Kidney (tissue), 13 donors: ENCODE measurements at regions not wholly inside any gene's neighbourhood (a gene's known extent, or its start where the extent isn't known, plus 50 kb on each side); places are given as distances from the start of the nearest gene placed in this dataset.

Experiments used
- DNase-seq, 5 donors: peaks; one replicate each; pipeline ENCODE4 v3.0.0-alpha.2; 2013 to 2020
- FAIRE-seq: peaks from 2 replicates; lab custom pipeline; 2012; peaks lifted over from hg19 to GRCh38; lab: Jason Lieb, UNC
- H3K27ac ChIP-seq, 2 donors: one replicate each; pipeline ENCODE4 v1.7.0; 2013; ENCODE audit warnings: low read depth in 2 of 2, low read length in 2 of 2, inconsistent platforms in 1 of 2
- H3K27me3 ChIP-seq: one replicate; pipeline ENCODE4 v1.7.1; 2013; ENCODE audit warnings: low read length, inconsistent platforms; ENCODE audit not compliant: control insufficient read depth, insufficient read depth
- H3K36me3 ChIP-seq, 3 donors: one replicate each; pipeline versions ENCODE4 v1.7.0 to v1.7.1; 2013; ENCODE audit warnings: low read length in 3 of 3, control low read depth in 1 of 3, inconsistent platforms in 1 of 3; ENCODE audit not compliant: insufficient read depth in 3 of 3, control insufficient read depth in 2 of 3
- H3K4me1 ChIP-seq, 3 donors: one replicate each; pipeline versions ENCODE4 v1.7.0 to v1.7.1; 2013; ENCODE audit warnings: low read length in 3 of 3, inconsistent platforms in 1 of 3, low read depth in 1 of 3; ENCODE audit not compliant: control insufficient read depth in 2 of 3, insufficient read depth in 2 of 3
- H3K4me3 ChIP-seq, 3 donors: one replicate each; pipeline versions ENCODE4 v1.7.0 to v1.8.1; 2013; ENCODE audit warnings: low read length in 3 of 3, control low read depth in 1 of 3, inconsistent platforms in 1 of 3
- H3K9ac ChIP-seq, 3 donors: one replicate each; pipeline versions ENCODE4 v1.7.0 to v1.7.1; 2013; ENCODE audit warnings: low read length in 3 of 3, control low read depth in 1 of 3, inconsistent platforms in 1 of 3
- H3K9me3 ChIP-seq, 3 donors: one replicate each; pipeline versions ENCODE4 v1.7.0 to v1.7.1; 2013; ENCODE audit warnings: low read length in 3 of 3, control low read depth in 1 of 3, inconsistent platforms in 1 of 3; ENCODE audit not compliant: control insufficient read depth in 2 of 3, insufficient read depth in 1 of 3
- intact Hi-C: fragments of 100-400 bp; cut with DNase I; formaldehyde crosslinking; loops from one replicate; pipeline ENCODE4 v1.11.1; 2022
- TF ChIP-seq, protein P1 (sequence below): IDR thresholded peaks from 3 replicates; pipeline ENCODE4 v1.5.1; 2012; ENCODE audit warnings: mild to moderate bottlenecking, moderate library complexity, borderline replicate concordance; ENCODE audit not compliant: insufficient read depth; ENCODE audit errors: extremely low read depth
- donor health status: control.
- donor health status: control.
- donor health status: control.
- donor health status: control.
- donor health status: control.
- donor health status: DM: yes; HTN: yes; CAD: no.
- donor health status: Normal renal cell carcinoma (clear cell type).

DNA sequence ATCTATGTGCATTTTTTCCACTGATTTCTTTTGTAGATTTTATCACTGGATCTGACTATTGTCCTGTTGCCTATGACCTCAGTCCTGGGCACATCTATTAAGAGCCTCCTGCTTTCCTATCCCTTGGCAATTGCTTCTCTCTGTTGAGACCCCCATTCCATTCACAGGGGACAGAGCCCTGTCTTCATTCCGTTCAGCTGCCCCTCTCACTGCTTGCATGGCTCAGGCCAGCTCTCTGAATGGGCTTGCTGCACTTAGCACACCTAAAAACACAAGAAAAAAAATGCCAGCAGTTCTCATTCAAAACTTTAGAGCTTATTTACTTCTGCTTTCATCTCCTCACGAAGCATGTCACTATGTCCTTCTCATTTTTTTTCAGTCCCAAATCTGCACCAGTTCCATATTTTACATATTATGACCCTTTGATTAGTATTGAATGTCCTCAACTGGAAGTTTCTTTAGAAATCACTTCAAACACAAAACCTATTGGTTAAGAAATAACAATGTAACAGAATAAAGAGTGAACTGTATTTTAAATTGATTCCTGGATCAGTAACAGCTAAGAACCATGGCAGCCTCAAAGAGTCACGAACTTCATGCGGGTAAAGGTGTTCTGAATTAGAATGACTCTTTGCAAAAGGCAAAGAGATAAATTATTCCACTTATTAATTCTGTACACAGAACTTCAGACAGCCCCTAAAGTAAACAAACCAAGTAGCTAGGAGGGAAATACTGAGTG lies 616.5 kb downstream of the C6orf118 start:
- H3K36me3 ChIP-seq = no peaks in the 10 kb centered on the region
- no peak overlapping the region for H3K27ac ChIP-seq
- no peak for FAIRE-seq
- DNase-seq = no peak
- no peaks in the 10 kb centered on the region for H3K9me3 ChIP-seq
- H3K4me3 ChIP-seq = no peak overlapping the region
- no peaks in the 10 kb centered on the region for H3K4me1 ChIP-seq
- no peak overlapping the region for H3K9ac ChIP-seq
- TF ChIP-seq, protein P1, sequence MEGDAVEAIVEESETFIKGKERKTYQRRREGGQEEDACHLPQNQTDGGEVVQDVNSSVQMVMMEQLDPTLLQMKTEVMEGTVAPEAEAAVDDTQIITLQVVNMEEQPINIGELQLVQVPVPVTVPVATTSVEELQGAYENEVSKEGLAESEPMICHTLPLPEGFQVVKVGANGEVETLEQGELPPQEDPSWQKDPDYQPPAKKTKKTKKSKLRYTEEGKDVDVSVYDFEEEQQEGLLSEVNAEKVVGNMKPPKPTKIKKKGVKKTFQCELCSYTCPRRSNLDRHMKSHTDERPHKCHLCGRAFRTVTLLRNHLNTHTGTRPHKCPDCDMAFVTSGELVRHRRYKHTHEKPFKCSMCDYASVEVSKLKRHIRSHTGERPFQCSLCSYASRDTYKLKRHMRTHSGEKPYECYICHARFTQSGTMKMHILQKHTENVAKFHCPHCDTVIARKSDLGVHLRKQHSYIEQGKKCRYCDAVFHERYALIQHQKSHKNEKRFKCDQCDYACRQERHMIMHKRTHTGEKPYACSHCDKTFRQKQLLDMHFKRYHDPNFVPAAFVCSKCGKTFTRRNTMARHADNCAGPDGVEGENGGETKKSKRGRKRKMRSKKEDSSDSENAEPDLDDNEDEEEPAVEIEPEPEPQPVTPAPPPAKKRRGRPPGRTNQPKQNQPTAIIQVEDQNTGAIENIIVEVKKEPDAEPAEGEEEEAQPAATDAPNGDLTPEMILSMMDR = no peak
- intact Hi-C loops = no loop called here
- H3K27me3 ChIP-seq = no peaks in the 10 kb centered on the region

DNA sequence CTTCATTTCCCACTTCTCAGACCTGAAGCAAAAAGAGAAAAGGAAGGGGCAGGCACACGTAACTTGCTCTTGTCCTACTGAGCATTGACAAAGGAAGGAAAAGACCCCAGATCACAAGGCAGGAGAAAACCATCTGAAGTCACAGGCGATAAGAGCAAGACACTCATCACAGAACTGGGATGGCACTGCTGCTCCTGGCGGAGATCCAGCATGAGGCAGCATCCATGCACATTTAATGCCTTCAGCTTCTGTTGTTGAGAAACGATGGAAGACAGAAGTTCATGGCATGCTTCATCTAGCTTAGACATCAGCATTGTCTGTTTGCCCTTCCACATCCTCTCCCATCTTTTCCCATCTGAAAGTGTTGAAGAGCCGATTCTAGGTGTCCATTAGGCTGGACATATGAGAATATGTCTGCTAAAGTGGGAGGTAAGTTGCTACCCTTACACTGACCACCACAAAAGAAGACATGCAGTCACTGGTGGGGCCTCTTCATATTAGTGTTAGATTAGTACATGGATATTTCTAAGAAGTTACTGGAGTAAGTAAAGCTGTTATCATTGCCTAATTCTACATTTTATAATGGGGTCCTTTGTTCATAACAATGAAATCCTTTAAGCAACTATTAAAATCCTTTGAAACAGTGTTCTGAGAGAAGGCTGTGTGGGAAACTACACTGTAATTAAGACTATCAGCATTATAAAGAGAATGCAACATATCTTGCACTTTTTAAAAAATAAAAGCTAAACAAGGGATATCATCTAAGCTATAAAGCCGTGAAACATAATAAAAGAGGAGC lies 618.5 kb downstream of the C6orf118 start:
- TF ChIP-seq, protein P1 = no peak
- H3K4me3 ChIP-seq = no peak overlapping the region
- no peaks in the 10 kb centered on the region for H3K4me1 ChIP-seq
- FAIRE-seq (no peak), DNase-seq (no peak)
- no peak overlapping the region for H3K27ac ChIP-seq
- H3K27me3 ChIP-seq = no peaks in the 10 kb centered on the region
- no peaks in the 10 kb centered on the region for H3K36me3 ChIP-seq
- H3K9me3 ChIP-seq = no peaks in the 10 kb centered on the region
- intact Hi-C loops = no loop called here
- H3K9ac ChIP-seq = no peak overlapping the region

DNA sequence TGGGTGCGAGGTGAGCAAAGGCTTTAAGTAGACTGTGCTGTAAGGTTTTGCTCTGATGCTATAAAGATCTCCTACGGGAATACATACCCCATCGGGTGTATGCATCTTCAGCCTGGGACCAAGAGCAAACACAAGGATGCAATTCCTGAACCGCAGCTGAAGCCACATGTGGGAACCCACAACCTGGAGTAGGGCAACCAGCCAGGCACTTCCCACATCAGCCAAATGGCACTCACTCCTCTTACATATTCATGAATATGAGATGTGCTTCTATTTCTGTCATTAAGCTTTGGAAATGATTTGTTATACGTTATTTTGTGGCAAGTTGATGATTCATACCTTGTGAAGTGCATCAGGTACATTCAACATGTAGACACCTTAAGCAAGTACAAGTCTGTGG lies 619.2 kb downstream of the C6orf118 start:
- no peaks in the 10 kb centered on the region for H3K27me3 ChIP-seq
- no peaks in the 10 kb centered on the region for H3K4me1 ChIP-seq
- H3K36me3 ChIP-seq = no peaks in the 10 kb centered on the region
- TF ChIP-seq, protein P1 = no peak
- FAIRE-seq (no peak), DNase-seq (no peak)
- no peak overlapping the region for H3K4me3 ChIP-seq
- intact Hi-C loops = no loop called here
- H3K9me3 ChIP-seq = no peaks in the 10 kb centered on the region
- H3K9ac ChIP-seq = no peak overlapping the region
- no peak overlapping the region for H3K27ac ChIP-seq
